HCT116 (cell line): ENCODE measurements at regions not wholly inside any gene's neighbourhood (a gene's known extent, or its start where the extent isn't known, plus 50 kb on each side); places are given as distances from the start of the nearest gene placed in this dataset.

ENCODE experiments used
- ATAC-seq: fragments of 200-7000 bp; cut with Tn5 transposase; 2 replicates; pipeline ENCODE4 v1.9.1; 2020; ENCODE audit warnings: mild to moderate bottlenecking, moderate library complexity
- BruUV-seq: library from RNA; stranded (reverse); fragments of 400-500 nt; replicated peaks from 2 replicates; lab custom pipeline; 2021; lab: Mats Ljungman, UMichigan
- CTCF ChIA-PET: fragments of 300-600 bp; sonication (Branson Sonifier 250); formaldehyde crosslinking; loops from one replicate; lab custom pipeline; 2021; ENCODE audit warnings: antibody characterized with exemption; lab: Charles Lee
- POLR2A ChIA-PET: fragments of 300-600, 350-600 bp; sonication (Branson Sonifier 250); formaldehyde crosslinking; loops from one replicate; lab custom pipeline; 2021; ENCODE audit warnings: antibody characterized with exemption; lab: Charles Lee
- RAD21 ChIA-PET, 2 experiments: fragments of 300-600 bp; sonication (Branson Sonifier 250); formaldehyde crosslinking; loops; one replicate each; lab custom pipeline; 2023; ENCODE audit warnings: low total read pairs in 2 of 2; ENCODE audit not compliant: uncharacterized antibody in 2 of 2, unreplicated experiment in 2 of 2, low non-redundant PET in 1 of 2; lab: Charles Lee
- DNase-seq: peaks from one replicate; pipeline ENCODE4 v3.0.0-alpha.2; 2010; ENCODE audit warnings: low read depth, low spot score
- H2AFZ ChIP-seq: fragments of 200-600 bp; shearing (Covaris generic), sonication (generic); 2 replicates; pipeline ENCODE4 v1.6.1; 2017; ENCODE audit warnings: low read depth, mixed run types, mixed read lengths, antibody characterized with exemption, low read length; ENCODE audit not compliant: poor library complexity, severe bottlenecking
- H3K27ac ChIP-seq: 2 replicates; pipeline ENCODE4 v1.5.1; 2012; ENCODE audit warnings: low read depth, low read length
- H3K27me3 ChIP-seq: fragments of 200-600 bp; sonication (generic); 2 replicates; pipeline ENCODE4 v1.6.1; 2016; ENCODE audit warnings: mixed run types, low read length, mixed read lengths; ENCODE audit not compliant: insufficient read depth
- H3K36me3 ChIP-seq, 2 experiments: fragments of 200-500 bp in 1 of 2; fragments of 200-600 bp in 1 of 2; sonication (Bioruptor generic) in 1 of 2; sonication (generic) in 1 of 2; 2 replicates each; pipeline versions ENCODE4 v1.5.1 to v1.6.1; 2014 to 2016; ENCODE audit warnings: low read length in 2 of 2, inconsistent platforms in 1 of 2, mixed read lengths in 1 of 2, mixed run types in 1 of 2; ENCODE audit not compliant: insufficient read depth in 2 of 2, control insufficient read depth in 1 of 2
- H3K4me1 ChIP-seq, 2 experiments: fragments of 200-600 bp in 1 of 2; sonication (generic) in 1 of 2; 2 replicates each; pipeline versions ENCODE4 v1.5.1 to v1.6.1; 2012 to 2017; ENCODE audit warnings: low read length in 2 of 2, inconsistent platforms in 1 of 2, mild to moderate bottlenecking in 1 of 2, mixed read lengths in 1 of 2, mixed run types in 1 of 2, moderate library complexity in 1 of 2; ENCODE audit not compliant: insufficient read depth in 2 of 2, control insufficient read depth in 1 of 2
- H3K4me2 ChIP-seq: fragments of 200-600 bp; sonication (generic); 2 replicates; pipeline ENCODE4 v1.6.1; 2017; ENCODE audit warnings: mixed run types, low read length, mixed read lengths
- H3K4me3 ChIP-seq, 2 experiments: fragments of 200-600 bp in 1 of 2; sonication (generic) in 1 of 2; replicated peaks in 1 of 2; 2 replicates each; pipeline ENCODE4 v1.5.1; 2011 to 2016; ENCODE audit warnings: low read length in 2 of 2, control low read depth in 1 of 2, low read depth in 1 of 2, mild to moderate bottlenecking in 1 of 2, mixed read lengths in 1 of 2, mixed run types in 1 of 2
- H3K79me2 ChIP-seq: fragments of 200-600 bp; sonication (generic); 2 replicates; pipeline ENCODE4 v1.6.1; 2017; ENCODE audit warnings: mild to moderate bottlenecking, mixed run types, low read length, moderate library complexity, mixed read lengths; ENCODE audit not compliant: insufficient read depth
- H3K9ac ChIP-seq: fragments of 200-600 bp; sonication (generic); 2 replicates; pipeline ENCODE4 v1.6.1; 2016; ENCODE audit warnings: low read length, mixed read lengths
- H3K9me2 ChIP-seq: fragments of 200-600 bp; sonication (generic), shearing (Covaris generic); 2 replicates; pipeline ENCODE4 v1.6.1; 2017; ENCODE audit warnings: mixed run types, mild to moderate bottlenecking, moderate library complexity; ENCODE audit not compliant: insufficient read depth
- H3K9me3 ChIP-seq, 2 experiments: fragments of 200-500 bp in 1 of 2; fragments of 200-600 bp in 1 of 2; sonication (Bioruptor generic) in 1 of 2; sonication (generic) in 1 of 2; 2 replicates each; pipeline ENCODE4 v1.6.1; 2014 to 2017; ENCODE audit warnings: low read length in 2 of 2, mixed read lengths in 2 of 2, inconsistent platforms in 1 of 2, low read depth in 1 of 2, mild to moderate bottlenecking in 1 of 2, mixed run types in 1 of 2, moderate library complexity in 1 of 2; ENCODE audit not compliant: control insufficient read depth in 1 of 2, insufficient read depth in 1 of 2
- H4K20me1 ChIP-seq: fragments of 200-600 bp; sonication (generic), shearing (Covaris generic); 2 replicates; pipeline ENCODE4 v1.6.1; 2017; ENCODE audit warnings: mixed run types, mild to moderate bottlenecking, moderate library complexity; ENCODE audit not compliant: insufficient read depth
- CBX3 ChIP-seq: IDR thresholded peaks from 2 replicates; pipeline ENCODE4 v1.6.1; 2012; ENCODE audit warnings: low read depth
- CEBPB ChIP-seq: IDR thresholded peaks from 2 replicates; pipeline ENCODE4 v1.6.1; 2012; ENCODE audit warnings: low read depth
- EGR1 ChIP-seq: IDR thresholded peaks from 2 replicates; pipeline ENCODE4 v1.6.1; 2012; ENCODE audit warnings: low read depth
- EZH2 ChIP-seq: fragments of 200-600 bp; sonication (generic); IDR thresholded peaks from 2 replicates; pipeline ENCODE4 v1.6.1; 2017; ENCODE audit warnings: antibody characterized with exemption, mixed run types
- EZH2phosphoT487 ChIP-seq: fragments of 200-600 bp; IDR thresholded peaks from 2 replicates; pipeline ENCODE4 v1.6.1; 2018; ENCODE audit warnings: antibody characterized with exemption, borderline replicate concordance
- FOSL1 ChIP-seq: IDR thresholded peaks from 2 replicates; pipeline ENCODE4 v1.6.1; 2012; ENCODE audit warnings: low read depth
- MAX ChIP-seq: IDR thresholded peaks from 2 replicates; pipeline ENCODE4 v1.6.1; 2012
- POLR2A ChIP-seq: IDR thresholded peaks from 2 replicates; pipeline ENCODE4 v1.7.0; 2011; ENCODE audit warnings: borderline replicate concordance; ENCODE audit not compliant: insufficient read depth, insufficient read length; ENCODE audit errors: extremely low read depth
- REST ChIP-seq: IDR thresholded peaks from 2 replicates; pipeline ENCODE4 v1.6.1; 2012; ENCODE audit warnings: low read depth
- SIN3A ChIP-seq: IDR thresholded peaks from 2 replicates; pipeline ENCODE4 v1.6.1; 2012; ENCODE audit warnings: low read depth
- ZNF274 ChIP-seq: fragments of 200-500 bp; sonication (Bioruptor generic); IDR thresholded peaks from 2 replicates; pipeline ENCODE4 v1.6.1; 2014; ENCODE audit warnings: mild to moderate bottlenecking, low read depth, low read length, inconsistent platforms
- intact Hi-C: fragments of 100-400 bp; cut with micrococcal nuclease; formaldehyde crosslinking; loops from 2 replicates; pipeline ENCODE4 v1.10.0; 2022
- TF ChIP-seq, protein P1 (sequence below): IDR thresholded peaks from 2 replicates; pipeline ENCODE4 v1.6.1; 2011; ENCODE audit warnings: mild to moderate bottlenecking, low read length, moderate library complexity; ENCODE audit not compliant: insufficient replicate concordance; ENCODE audit errors: extremely low read depth

DNA sequence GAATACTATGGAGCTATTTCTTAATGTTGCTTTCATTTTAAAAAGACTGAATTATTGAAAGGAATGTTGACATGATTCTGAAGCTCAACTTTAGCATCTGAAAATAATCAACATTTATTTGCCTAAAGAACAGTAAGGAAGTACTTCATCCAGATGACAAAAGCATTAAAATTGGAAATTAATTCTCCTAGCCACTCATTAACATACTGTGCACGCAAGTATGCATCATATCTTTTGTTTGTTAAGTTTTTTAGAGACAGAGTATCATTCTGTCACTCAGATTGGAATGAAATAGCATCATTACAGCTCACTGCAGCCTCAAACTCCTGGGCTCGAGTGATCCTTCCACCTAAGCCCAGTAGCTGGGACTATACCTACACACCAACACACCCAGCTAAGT, 632.1 kb upstream of the ALCAM start:
- ChIA-PET CTCF (no interaction called here), RAD21 (no interaction called here), POLR2A (no interaction called here)
- no peaks in the 10 kb centered on the region for H3K36me3 ChIP-seq
- no peak overlapping the region for H3K9ac ChIP-seq
- intact Hi-C loops: no loop called here
- H2AFZ ChIP-seq: no peak overlapping the region
- DNase-seq: no peak
- TF ChIP-seq REST (no peak), EZH2 (no peak), EZH2phosphoT487 (no peak), FOSL1 (no peak), CEBPB (no peak), EGR1 (no peak), MAX (no peak), CBX3 (no peak)
- no peak for ATAC-seq
- H3K79me2 ChIP-seq: no peaks in the 10 kb centered on the region
- H4K20me1 ChIP-seq: no peaks in the 10 kb centered on the region
- no peaks in the 10 kb centered on the region for H3K9me2 ChIP-seq
- no TSS peak for BruUV-seq
- H3K9me3 ChIP-seq: no peaks in the 10 kb centered on the region
- H3K27me3 ChIP-seq: no peaks in the 10 kb centered on the region
- H3K4me3 ChIP-seq: no peak overlapping the region
- H3K4me1 ChIP-seq: no peaks in the 10 kb centered on the region
- H3K4me2 ChIP-seq: no peak overlapping the region
- H3K27ac ChIP-seq: no peak overlapping the region

GRCh38 chr3:104735691-104736090, 631.0 kb upstream of the ALCAM start:
- Histone ChIP-seq H2AFZ (no peak overlapping the region), H3K4me2 (no peak overlapping the region), H3K4me1 (no peaks in the 10 kb centered on the region), H3K9me2 (no peaks in the 10 kb centered on the region), H3K27me3 (no peaks in the 10 kb centered on the region), H3K36me3 (no peaks in the 10 kb centered on the region), H3K79me2 (no peaks in the 10 kb centered on the region), H3K4me3 (no peak overlapping the region), H3K27ac (no peak overlapping the region), H4K20me1 (no peaks in the 10 kb centered on the region), H3K9me3 (no peaks in the 10 kb centered on the region), H3K9ac (no peak overlapping the region)
- intact Hi-C loops: no loop called here
- CTCF ChIA-PET: no interaction called here
- DNase-seq (no peak), ATAC-seq (no peak)
- POLR2A ChIA-PET: no interaction called here
- BruUV-seq: no TSS peak
- RAD21 ChIA-PET: no interaction called here
- no peak for TF ChIP-seq EZH2
- TF ChIP-seq, protein P1, sequence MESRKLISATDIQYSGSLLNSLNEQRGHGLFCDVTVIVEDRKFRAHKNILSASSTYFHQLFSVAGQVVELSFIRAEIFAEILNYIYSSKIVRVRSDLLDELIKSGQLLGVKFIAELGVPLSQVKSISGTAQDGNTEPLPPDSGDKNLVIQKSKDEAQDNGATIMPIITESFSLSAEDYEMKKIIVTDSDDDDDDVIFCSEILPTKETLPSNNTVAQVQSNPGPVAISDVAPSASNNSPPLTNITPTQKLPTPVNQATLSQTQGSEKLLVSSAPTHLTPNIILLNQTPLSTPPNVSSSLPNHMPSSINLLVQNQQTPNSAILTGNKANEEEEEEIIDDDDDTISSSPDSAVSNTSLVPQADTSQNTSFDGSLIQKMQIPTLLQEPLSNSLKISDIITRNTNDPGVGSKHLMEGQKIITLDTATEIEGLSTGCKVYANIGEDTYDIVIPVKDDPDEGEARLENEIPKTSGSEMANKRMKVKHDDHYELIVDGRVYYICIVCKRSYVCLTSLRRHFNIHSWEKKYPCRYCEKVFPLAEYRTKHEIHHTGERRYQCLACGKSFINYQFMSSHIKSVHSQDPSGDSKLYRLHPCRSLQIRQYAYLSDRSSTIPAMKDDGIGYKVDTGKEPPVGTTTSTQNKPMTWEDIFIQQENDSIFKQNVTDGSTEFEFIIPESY: no peak
- no peak for TF ChIP-seq REST
- no peak for TF ChIP-seq POLR2A
- TF ChIP-seq SIN3A: no peak
- TF ChIP-seq ZNF274: no peak
